Testis (tissue), 2 donors: ENCODE measurements at regions not wholly inside any gene's neighbourhood (a gene's known extent, or its start where the extent isn't known, plus 50 kb on each side); places are given as distances from the start of the nearest gene placed in this dataset.

Experiments used
- DNase-seq: peaks from one replicate; pipeline ENCODE4 v3.0.0-alpha.2; 2019
- H3K27ac ChIP-seq, 2 donors: fragments of 200-600 bp; sonication (generic); one replicate each; pipeline ENCODE4 v1.5.1; 2019
- H3K27me3 ChIP-seq: fragments of 200-600 bp; sonication (generic); one replicate; pipeline ENCODE4 v1.5.1; 2019
- H3K36me3 ChIP-seq: fragments of 200-600 bp; sonication (generic); one replicate; pipeline ENCODE4 v1.5.1; 2017; ENCODE audit warnings: low read depth; ENCODE audit errors: missing control alignments
- H3K4me1 ChIP-seq: fragments of 200-600 bp; sonication (generic); one replicate; pipeline ENCODE4 v1.5.1; 2019
- H3K4me3 ChIP-seq, 2 donors: fragments of 200-600 bp; sonication (generic); one replicate each; pipeline ENCODE4 v1.5.1; 2017 to 2019
- H3K9me3 ChIP-seq: fragments of 200-600 bp; sonication (generic); one replicate; pipeline ENCODE4 v1.5.1; 2017
- CTCF ChIP-seq, 3 experiments: fragments of 450-650 bp in 2 of 3; fragments of 200-600 bp in 1 of 3; sonication (generic) in 1 of 3; IDR thresholded peaks; one replicate each; pipeline ENCODE4 v1.5.1; 2016 to 2019; ENCODE audit warnings: antibody characterized with exemption in 3 of 3, mild to moderate bottlenecking in 2 of 3, moderate library complexity in 1 of 3
- POLR2A ChIP-seq: fragments of 450-650 bp; IDR thresholded peaks from one replicate; pipeline ENCODE4 v1.6.1; 2017; ENCODE audit warnings: antibody characterized with exemption, mild to moderate bottlenecking, moderate library complexity
- WGBS, 2 donors: methylation state at CpG; one replicate each; pipeline ENCODE4 v1.1.5; 2018; 5-methylcytosine and 5-hydroxymethylcytosine counted together
- intact Hi-C: fragments of 100-400 bp; cut with DNase I; formaldehyde crosslinking; loops from one replicate; pipeline ENCODE4 v1.15.1; 2023; ENCODE audit warnings: low total_unique reads

GRCh38 chr3:62926494-62926893 is 51.3 kb upstream of the CADPS start:
- DNase-seq, result no peak
- Histone ChIP-seq H3K27me3 (no peaks in the 10 kb centered on the region), H3K4me3 (no peak overlapping the region), H3K27ac (no peak overlapping the region), H3K4me1 (no peaks in the 10 kb centered on the region), H3K9me3 (no peaks in the 10 kb centered on the region), H3K36me3 (no peaks in the 10 kb centered on the region)
- no peak for TF ChIP-seq POLR2A
- TF ChIP-seq CTCF (IDR thresholded peaks at IDR 0.05), result no peak
- intact Hi-C loops, result no loop called here
- WGBS, 2 donors, result 55 to 69% methylated on average over 4 to 5 of the region's 5 CpGs

GRCh38 chr3:62928256-62928655 is 53.0 kb upstream of the CADPS start:
- DNase-seq, result no peak
- H3K36me3 ChIP-seq, result no peaks in the 10 kb centered on the region
- no peak overlapping the region for H3K27ac ChIP-seq
- H3K27me3 ChIP-seq, result no peaks in the 10 kb centered on the region
- no peaks in the 10 kb centered on the region for H3K9me3 ChIP-seq
- no peaks in the 10 kb centered on the region for H3K4me1 ChIP-seq
- TF ChIP-seq CTCF (IDR thresholded peaks at IDR 0.05), result no peak
- no peak for TF ChIP-seq POLR2A
- intact Hi-C loops, result no loop called here
- 67% methylated on average over 1 of the region's 1 CpG for WGBS, 2 donors
- H3K4me3 ChIP-seq, result no peak overlapping the region

GRCh38 chr3:62929771-62930170 is 54.6 kb upstream of the CADPS start:
- H3K4me3 ChIP-seq, result no peak overlapping the region
- no peak for DNase-seq

GRCh38 chr3:62935793-62936192 is 60.6 kb upstream of the CADPS start:
- DNase-seq, result no peak
- Histone ChIP-seq H3K4me1 (no peaks in the 10 kb centered on the region), H3K27ac (no peak overlapping the region), H3K4me3 (no peak overlapping the region), H3K27me3 (no peaks in the 10 kb centered on the region), H3K36me3 (no peaks in the 10 kb centered on the region), H3K9me3 (no peaks in the 10 kb centered on the region)
- intact Hi-C loops, result no loop called here
- 53 to 68% methylated on average over 1 of the region's 1 CpG for WGBS, 2 donors
- TF ChIP-seq CTCF (IDR thresholded peaks at IDR 0.05) (no peak), POLR2A (no peak)

More at GRCh38 chr3:62929771-62930170, 54.6 kb upstream of the CADPS start:
- TF ChIP-seq CTCF (IDR thresholded peaks at IDR 0.05) (no peak), POLR2A (no peak)
- Histone ChIP-seq H3K9me3 (no peaks in the 10 kb centered on the region), H3K36me3 (no peaks in the 10 kb centered on the region), H3K27ac (no peak overlapping the region), H3K27me3 (no peaks in the 10 kb centered on the region), H3K4me1 (no peaks in the 10 kb centered on the region)
- intact Hi-C loops, result no loop called here

GRCh38 chr3:62936626-62937254 is 61.5 kb upstream of the CADPS start:
- no peaks in the 10 kb centered on the region for H3K4me1 ChIP-seq
- no peak overlapping the region for H3K4me3 ChIP-seq
- no peaks in the 10 kb centered on the region for H3K36me3 ChIP-seq
- H3K9me3 ChIP-seq, result no peaks in the 10 kb centered on the region
- intact Hi-C loops, result no loop called here
- no peaks in the 10 kb centered on the region for H3K27me3 ChIP-seq
- no peak for DNase-seq
- TF ChIP-seq POLR2A (no peak), CTCF (IDR thresholded peaks at IDR 0.05) (no peak)
- no peak overlapping the region for H3K27ac ChIP-seq
- WGBS, 2 donors, result 76 to 91% methylated on average over 5 of the region's 5 CpGs
